Upper lobe of right lung (tissue), 1 donor: ENCODE measurements at regions not wholly inside any gene's neighbourhood (a gene's known extent, or its start where the extent isn't known, plus 50 kb on each side); places are given as distances from the start of the nearest gene placed in this dataset.

ENCODE experiments used
- ATAC-seq: fragments of 200-7000 bp; cut with Tn5 transposase; one replicate; pipeline ENCODE4 v1.9.1; 2020; ENCODE audit warnings: mild to moderate bottlenecking, moderate library complexity
- DNase-seq: peaks from one replicate; pipeline ENCODE4 v3.0.0-alpha.2; 2020
- H3K27ac ChIP-seq: fragments of 200-600 bp; one replicate; pipeline ENCODE4 v1.8.0; 2022
- H3K27me3 ChIP-seq: fragments of 200-600 bp; one replicate; pipeline ENCODE4 v1.8.0; 2022; ENCODE audit warnings: mild to moderate bottlenecking
- H3K36me3 ChIP-seq: fragments of 200-600 bp; one replicate; pipeline ENCODE4 v1.8.0; 2022
- H3K4me1 ChIP-seq: fragments of 200-600 bp; one replicate; pipeline ENCODE4 v1.8.0; 2022
- H3K4me3 ChIP-seq: fragments of 200-600 bp; one replicate; pipeline ENCODE4 v1.8.0; 2022; ENCODE audit warnings: mild to moderate bottlenecking
- H3K9me3 ChIP-seq: fragments of 200-600 bp; one replicate; pipeline ENCODE4 v1.8.0; 2022
- intact Hi-C: fragments of 100-400 bp; cut with DNase I; formaldehyde crosslinking; loops from one replicate; pipeline ENCODE4 v1.11.0; 2022
- TF ChIP-seq, protein P1 (sequence below): fragments of 200-600 bp; IDR thresholded peaks from one replicate; pipeline ENCODE4 v1.8.0; 2022; ENCODE audit warnings: antibody characterized with exemption
- donor health status: DM: no; HTN: yes; CAD: no; lungs with severe emphysema.

DNA sequence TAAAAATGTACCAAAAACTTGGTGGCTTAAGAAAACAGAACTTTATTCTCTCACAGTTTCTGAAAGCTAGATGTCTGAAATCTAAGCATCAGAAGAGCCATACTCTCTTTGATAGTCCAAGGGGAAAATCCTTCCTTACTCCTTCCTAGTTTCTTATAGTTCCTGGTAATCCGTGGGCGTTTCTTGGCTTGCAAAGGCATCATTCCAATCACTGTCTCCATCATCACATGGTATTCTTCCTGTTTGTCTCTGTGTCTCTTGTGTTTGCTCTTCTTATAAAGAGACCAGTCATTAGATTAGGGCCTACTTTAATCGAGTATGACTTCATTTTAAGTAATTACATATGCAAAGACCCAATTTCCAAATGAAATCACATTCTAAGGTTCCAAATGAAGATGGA, 118.9 kb upstream of the FSTL5 start:
- no peak overlapping the region for H3K4me3 ChIP-seq
- H3K9me3 ChIP-seq, result no peaks in the 10 kb centered on the region
- DNase-seq, result no peak
- intact Hi-C loops, result no loop called here
- ATAC-seq, result no peak
- TF ChIP-seq, protein P1, sequence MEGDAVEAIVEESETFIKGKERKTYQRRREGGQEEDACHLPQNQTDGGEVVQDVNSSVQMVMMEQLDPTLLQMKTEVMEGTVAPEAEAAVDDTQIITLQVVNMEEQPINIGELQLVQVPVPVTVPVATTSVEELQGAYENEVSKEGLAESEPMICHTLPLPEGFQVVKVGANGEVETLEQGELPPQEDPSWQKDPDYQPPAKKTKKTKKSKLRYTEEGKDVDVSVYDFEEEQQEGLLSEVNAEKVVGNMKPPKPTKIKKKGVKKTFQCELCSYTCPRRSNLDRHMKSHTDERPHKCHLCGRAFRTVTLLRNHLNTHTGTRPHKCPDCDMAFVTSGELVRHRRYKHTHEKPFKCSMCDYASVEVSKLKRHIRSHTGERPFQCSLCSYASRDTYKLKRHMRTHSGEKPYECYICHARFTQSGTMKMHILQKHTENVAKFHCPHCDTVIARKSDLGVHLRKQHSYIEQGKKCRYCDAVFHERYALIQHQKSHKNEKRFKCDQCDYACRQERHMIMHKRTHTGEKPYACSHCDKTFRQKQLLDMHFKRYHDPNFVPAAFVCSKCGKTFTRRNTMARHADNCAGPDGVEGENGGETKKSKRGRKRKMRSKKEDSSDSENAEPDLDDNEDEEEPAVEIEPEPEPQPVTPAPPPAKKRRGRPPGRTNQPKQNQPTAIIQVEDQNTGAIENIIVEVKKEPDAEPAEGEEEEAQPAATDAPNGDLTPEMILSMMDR, result no peak
- no peak overlapping the region for H3K27ac ChIP-seq
- H3K4me1 ChIP-seq, result no peaks in the 10 kb centered on the region
- H3K27me3 ChIP-seq, result no peaks in the 10 kb centered on the region
- no peaks in the 10 kb centered on the region for H3K36me3 ChIP-seq

DNA sequence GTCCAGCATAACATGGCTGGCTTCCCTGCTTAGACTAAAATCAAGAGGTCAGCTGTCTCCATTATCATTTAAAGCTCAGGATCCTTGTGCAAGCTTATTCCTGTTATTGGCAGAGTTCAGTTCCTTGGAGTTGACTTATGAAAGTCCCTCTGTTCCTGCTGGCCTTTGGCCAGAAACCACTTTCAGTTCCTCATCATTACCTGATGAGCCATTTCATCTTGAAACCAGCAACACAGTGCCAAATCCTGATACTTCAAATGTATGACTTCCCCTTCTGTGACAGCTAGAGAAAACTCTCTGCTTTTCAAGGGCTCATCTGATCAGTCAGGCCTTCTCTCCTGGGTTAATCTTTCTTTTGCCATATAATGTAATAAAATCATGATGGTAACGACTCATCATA, 110.6 kb upstream of the FSTL5 start:
- Histone ChIP-seq H3K27ac (no peak overlapping the region), H3K4me1 (no peaks in the 10 kb centered on the region), H3K9me3 (no peaks in the 10 kb centered on the region), H3K27me3 (no peaks in the 10 kb centered on the region), H3K4me3 (no peak overlapping the region), H3K36me3 (no peaks in the 10 kb centered on the region)
- intact Hi-C loops, result no loop called here
- no peak for DNase-seq
- TF ChIP-seq, protein P1, result no peak
- peak; percentile 29 for ATAC-seq

GRCh38 chr4:162272215-162272614, 108.4 kb upstream of the FSTL5 start:
- DNase-seq, result no peak
- ATAC-seq, result no peak
- no peak overlapping the region for H3K27ac ChIP-seq
- no peaks in the 10 kb centered on the region for H3K4me1 ChIP-seq
- no peaks in the 10 kb centered on the region for H3K36me3 ChIP-seq
- TF ChIP-seq, protein P1, result no peak
- H3K4me3 ChIP-seq, result no peak overlapping the region
- intact Hi-C loops, result no loop called here
- H3K27me3 ChIP-seq, result no peaks in the 10 kb centered on the region
- H3K9me3 ChIP-seq, result no peaks in the 10 kb centered on the region

DNA sequence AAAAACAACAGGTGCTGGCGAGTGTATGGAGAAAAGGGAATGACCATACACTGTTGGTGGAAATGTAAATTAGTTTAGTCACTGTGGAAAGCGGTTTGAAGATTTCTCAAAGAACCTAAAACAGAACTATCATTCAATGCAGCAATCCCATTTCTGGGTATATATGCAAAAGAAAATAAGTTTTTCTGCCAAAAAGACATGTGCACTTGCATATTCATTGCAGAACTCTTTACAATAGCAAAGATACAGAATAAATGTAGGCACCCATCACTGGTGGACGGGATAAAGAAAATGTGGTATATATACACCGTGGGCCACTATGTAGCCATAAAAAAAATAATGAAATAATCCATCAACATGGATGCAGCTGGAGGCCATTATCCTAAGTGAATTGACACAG, 105.1 kb upstream of the FSTL5 start:
- no peak for ATAC-seq
- H3K9me3 ChIP-seq, result peaks cover 7% of the 10 kb centered on the region
- no peaks in the 10 kb centered on the region for H3K36me3 ChIP-seq
- no peak for DNase-seq
- H3K27me3 ChIP-seq, result no peaks in the 10 kb centered on the region
- H3K4me3 ChIP-seq, result no peak overlapping the region
- intact Hi-C loops, result no loop called here
- TF ChIP-seq, protein P1, result no peak
- H3K4me1 ChIP-seq, result no peaks in the 10 kb centered on the region
- H3K27ac ChIP-seq, result no peak overlapping the region

GRCh38 chr4:162265802-162266201, 102.0 kb upstream of the FSTL5 start:
- no peak for DNase-seq
- Histone ChIP-seq H3K9me3 (peaks cover 7% of the 10 kb centered on the region), H3K27ac (no peak overlapping the region), H3K36me3 (no peaks in the 10 kb centered on the region), H3K4me3 (no peak overlapping the region), H3K4me1 (no peaks in the 10 kb centered on the region), H3K27me3 (no peaks in the 10 kb centered on the region)
- no peak for ATAC-seq
- intact Hi-C loops, result no loop called here
- TF ChIP-seq, protein P1, result no peak

DNA sequence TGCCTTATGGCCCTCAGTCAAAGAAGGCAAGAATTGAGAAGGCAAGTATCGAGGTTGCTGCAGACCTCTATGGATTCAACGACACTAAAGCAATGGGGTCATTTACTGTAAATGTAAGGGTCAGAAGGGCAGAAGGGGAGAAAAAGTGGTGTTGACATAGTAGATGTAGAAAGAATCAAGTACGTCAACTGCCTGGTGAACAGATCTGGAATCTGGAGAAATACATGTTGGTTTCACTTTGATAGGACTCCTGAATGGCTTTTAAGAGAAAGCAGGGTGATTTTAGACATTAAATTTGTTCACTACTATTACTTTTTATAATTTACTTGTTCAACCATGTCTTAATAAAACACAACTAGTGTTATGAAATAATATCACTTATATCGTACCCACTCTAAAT, 81.3 kb upstream of the FSTL5 start:
- Histone ChIP-seq H3K9me3 (no peaks in the 10 kb centered on the region), H3K27me3 (no peaks in the 10 kb centered on the region), H3K4me1 (no peaks in the 10 kb centered on the region), H3K27ac (no peak overlapping the region), H3K36me3 (no peaks in the 10 kb centered on the region), H3K4me3 (no peak overlapping the region)
- TF ChIP-seq, protein P1, result no peak
- DNase-seq (no peak), ATAC-seq (no peak)
- intact Hi-C loops, result no loop called here
